GM18909 (cell line): ENCODE measurements at regions not wholly inside any gene's neighbourhood (a gene's known extent, or its start where the extent isn't known, plus 50 kb on each side); places are given as distances from the start of the nearest gene placed in this dataset.
"Not testable (repeated sequence)": the region's sequence is repeated elsewhere in the genome, so short reads cannot be mapped to it uniquely, and the experiment has no call there.

ENCODE experiments used
- ATAC-seq: cut with Tn5 transposase; IDR thresholded peaks from one replicate; pipeline ENCODE4 v1.9.1; 2021; ENCODE audit warnings: mild to moderate bottlenecking; ENCODE audit not compliant: unreplicated experiment, poor library complexity

DNA sequence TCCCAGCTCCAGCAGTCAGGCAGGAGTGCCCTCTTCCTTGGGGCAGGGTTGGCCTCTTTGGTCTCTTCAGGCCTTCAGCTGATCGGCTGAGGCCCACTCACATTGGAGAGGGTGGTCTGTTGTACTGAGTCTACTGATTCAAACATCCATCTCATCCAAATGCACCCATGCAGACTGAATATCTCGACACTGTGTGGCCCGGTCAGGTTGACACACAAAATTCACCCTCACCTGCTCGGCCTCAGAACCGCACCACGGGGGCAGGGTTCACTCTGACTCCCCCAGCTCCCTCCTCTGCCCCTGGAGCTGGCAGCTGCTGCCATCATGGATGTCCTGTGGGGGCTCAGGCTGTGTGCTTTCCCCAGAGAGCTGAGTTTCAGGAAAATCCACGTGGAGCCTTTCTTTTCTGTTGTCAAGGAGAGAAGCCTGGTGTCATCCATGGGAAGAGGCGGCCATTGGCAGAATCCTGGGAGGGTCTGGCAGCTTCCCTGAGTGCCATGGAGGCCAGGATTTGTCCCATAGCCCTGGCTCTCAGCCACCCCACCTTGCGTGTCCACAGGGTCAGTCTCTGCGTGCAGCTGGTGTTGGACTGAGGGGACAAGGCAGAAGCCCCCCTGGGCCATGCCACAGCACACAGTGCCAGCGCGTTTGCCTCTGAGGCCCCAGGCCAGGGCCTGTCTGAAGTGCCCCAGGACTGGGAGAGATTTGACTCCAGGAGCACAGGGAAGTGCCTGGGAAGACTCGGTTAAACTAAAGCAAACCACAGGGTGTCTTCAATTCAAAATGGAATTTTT, 114.1 kb downstream of the ERMARD start:
- no peak for ATAC-seq

- no peak for ATAC-seq
Measured at GRCh38 chr6:169864148-169865020, 113.0 kb downstream of the ERMARD start.

GRCh38 chr6:169863710-169864109, 112.3 kb downstream of the ERMARD start:
- ATAC-seq, result no peak

DNA sequence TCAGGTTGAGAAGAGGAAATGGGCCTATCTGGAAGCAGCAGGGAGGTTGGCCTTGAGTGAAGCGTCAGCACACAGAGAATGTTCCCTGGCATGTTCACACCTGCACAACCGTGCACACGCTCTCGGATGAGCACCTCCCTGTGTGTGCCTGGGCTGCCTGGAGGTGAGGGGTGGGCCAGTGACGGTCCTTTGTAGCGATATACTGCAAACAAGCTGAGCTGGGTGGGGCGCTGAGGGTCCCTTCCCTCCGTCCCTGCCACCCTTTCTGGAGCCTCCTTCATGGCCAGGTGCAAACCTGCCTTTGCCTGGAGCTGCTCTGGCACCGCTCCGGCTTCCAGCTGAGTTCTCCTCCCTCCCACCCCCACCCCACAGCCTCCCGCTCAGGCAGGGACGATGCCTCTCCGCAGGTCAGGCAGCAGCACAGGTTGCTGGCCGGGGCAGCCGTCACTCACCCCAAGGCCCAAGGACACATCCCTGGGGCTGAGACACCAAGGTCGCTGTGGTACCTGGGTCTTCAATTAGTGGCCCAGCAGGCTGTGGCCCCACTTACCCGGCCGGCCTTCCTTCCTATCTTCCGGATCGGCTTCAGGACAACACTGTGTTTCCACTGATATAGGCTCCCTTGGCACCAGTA, 111.6 kb downstream of the ERMARD start:
- no peak for ATAC-seq

- ATAC-seq, result no peak
Measured at GRCh38 chr6:169862043-169862891, 110.8 kb downstream of the ERMARD start.

GRCh38 chr6:169861431-169862042, 110.1 kb downstream of the ERMARD start:
- no peak for ATAC-seq

- no peak for ATAC-seq
Measured at GRCh38 chr6:169859978-169860703, 108.7 kb downstream of the ERMARD start.

DNA sequence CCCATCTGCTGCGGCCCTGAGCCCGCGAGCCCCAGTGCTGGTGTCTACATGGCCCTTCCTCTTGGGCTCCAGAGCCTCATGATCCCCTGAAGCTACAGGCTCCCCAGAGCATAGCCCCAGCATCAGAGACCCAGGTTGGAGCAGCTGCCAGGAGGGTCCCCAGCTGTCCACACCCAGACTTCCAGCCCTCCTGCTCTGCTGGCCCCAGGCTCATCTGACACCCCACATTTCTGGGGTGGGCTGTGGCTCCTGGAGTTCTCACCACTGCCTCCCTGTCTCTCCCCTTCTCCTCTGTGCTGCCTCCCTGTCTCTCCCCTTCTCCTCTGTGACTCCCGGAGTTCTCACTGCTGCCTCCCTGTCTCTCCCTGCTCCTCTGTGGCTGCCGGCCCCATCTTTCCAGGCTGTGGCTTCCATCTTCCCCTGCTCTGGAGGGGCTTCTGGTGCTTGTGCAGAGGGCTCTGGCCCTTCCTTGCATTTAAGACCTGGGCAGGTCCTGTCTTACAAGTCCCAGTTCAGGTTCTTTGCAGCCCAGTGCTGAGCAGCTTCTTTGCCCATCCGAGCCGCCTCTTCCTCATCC, 108.1 kb downstream of the ERMARD start:
- ATAC-seq, result no peak

GRCh38 chr6:169858935-169859351, 107.5 kb downstream of the ERMARD start:
- ATAC-seq, result no peak

DNA sequence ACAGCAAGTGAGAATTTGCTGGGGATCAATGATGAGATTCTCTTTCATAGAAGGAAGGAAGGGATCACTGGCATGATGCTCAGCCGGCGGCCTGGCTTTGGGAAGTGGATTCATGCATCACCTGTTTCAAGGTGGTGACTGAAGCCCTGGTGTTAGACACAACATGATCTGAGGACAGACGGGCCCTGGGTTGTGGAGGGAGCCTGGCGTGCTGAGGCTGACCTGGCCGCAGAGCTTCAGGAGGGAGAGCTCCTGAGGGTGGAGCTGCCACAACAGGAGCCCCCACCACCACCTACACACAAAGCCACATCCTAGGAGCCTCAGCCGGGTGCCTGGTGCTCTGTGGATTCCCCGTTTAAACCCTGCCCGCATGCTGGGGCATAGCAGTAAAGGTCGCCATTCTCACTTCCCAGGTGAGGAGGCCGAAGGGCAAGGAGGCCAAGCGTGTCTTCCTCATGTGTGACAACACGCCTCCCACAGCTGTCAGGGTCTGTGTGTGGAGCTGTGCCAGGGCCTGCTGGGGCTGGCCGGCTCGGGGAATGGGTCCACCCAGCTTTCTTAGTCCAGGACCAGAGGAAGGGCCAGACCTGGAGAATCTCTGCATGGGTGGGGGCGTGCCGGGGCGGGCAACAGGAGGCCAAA, 107.0 kb downstream of the ERMARD start:
- no peak for ATAC-seq

GRCh38 chr6:169857343-169858292, 106.2 kb downstream of the ERMARD start:
- ATAC-seq, result no peak

DNA sequence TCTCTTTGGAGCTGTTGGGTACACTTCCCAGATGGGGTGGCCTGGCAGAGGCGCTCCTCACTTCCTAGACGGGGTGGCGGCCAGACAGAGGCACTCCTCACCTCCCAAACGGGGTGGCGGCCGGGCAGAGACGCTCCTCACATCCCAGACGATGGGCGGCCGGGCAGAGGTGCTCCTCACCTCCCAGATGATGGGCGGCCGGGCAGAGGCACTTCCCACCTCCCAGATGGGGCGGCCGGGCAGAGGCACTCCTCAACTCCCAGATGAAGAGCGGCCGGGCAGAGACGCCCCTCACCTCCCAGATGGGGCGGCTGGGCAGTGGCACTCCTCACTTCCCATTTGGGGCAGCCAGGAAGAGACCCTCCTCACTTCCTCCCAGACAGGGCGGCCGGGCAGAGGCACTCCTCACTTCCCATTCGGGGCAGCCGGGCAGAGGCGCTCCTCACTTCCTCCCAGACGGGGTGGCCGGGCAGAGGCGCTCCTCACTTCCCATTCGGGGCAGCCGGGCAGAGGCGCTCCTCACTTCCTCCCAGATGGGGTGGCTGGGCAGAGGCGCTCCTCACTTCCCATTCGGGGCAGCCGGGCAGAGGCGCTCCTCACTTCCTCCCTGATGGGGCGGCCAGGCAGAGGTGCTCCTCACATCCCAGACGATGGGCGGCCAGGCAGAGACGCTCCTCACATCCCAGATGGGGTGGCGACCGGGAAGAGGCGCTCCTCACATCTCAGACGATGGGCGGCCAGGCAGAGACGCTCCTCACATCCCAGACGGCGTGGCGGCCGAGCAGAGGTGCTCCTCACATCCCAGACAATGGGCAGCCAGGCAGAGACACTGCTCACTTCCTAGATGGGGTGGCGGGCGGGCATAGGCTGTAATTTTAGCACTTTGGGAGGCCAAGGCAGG, 105.3 kb downstream of the ERMARD start:
- not testable (repeated sequence) for ATAC-seq

DNA sequence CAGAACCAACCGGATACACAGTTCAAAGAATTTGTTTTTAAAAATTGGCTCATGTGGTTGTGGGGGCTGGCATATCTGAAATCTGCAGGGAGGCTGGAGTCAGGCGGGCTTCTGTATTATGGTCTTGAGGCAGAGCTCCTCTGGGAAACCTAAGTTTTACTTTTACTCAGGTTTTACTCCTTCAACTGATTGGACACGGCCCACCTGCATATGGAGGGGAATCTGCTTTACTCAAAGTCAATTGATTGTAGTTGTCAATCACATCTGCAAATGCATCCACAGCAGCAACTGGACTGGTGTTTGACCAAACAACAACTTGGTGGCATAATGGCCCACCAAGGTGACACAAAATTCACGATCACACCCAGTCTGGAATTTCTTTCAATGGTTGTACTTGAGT, 103.4 kb downstream of the ERMARD start:
- ATAC-seq, result no peak

DNA sequence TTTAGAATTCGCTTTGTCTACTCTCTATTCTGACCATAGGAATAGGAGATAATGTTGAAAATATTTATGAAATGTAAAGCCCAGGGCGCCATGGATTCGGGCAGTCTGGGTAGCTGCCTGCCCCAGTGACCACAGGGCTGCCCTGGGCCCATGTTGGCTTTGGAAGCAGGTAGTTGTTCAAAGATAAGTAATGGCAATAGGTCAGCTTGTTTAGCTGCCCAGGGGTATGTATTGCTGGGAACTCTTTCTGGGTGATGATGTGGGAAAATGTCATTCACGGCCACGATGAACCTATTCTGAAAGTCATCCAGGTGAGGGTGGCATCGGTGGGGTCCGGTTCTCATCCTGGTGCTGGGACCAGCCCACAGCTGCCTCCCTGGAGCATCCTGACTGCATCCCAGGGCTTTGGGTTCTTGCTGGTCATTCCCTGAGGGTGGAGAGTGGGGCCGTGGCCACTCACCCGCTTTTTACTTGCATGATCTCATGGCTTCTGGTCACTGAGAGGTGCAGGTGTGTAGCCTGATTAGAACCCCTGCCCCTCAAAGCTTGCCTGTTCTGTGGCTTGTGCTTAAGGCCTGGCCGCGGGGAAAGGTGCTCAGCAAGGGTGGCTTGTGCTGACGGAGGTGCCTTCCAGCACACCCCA, 102.8 kb downstream of the ERMARD start:
- no peak for ATAC-seq

DNA sequence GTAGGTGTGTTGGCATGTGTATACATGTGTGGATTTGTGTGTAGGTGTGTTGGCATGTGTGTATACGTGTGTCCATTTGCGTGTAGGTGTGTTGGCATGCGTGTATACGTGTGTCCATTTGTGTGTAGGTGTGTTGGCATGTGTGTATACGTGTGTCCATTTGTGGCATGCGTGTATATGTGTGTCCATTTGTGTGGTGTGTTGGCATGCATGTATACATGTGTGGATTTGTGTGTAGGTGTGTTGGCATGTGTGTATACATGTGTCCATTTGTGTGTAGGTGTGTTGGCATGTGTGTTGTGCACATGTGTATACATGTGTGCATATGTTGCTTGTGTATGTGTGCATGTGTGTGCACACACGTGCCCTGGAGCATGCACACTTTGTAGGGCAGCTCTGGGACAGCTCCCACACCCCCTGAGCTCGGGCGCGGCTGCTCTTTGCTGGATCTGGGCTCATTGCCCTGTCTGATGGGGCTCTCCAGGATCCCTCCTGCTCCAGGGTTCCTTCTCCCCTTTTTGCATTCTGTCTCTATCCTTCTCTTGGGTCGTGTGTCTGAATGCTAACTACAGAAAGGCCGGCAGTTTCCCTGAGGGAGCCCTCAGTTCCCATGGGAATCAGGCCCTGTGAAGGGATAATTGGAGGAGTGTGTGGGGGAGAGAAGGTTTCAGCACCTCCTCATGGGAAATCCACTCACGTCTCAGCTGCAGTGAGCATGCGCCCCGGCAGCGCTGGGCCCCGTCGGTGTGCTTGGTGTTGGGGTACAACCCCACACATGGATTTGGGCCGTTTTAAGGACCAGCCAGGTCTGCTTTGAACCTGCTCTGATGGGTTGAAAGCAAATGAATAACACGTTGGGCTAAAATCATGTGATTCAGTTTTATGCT, 102.0 kb downstream of the ERMARD start:
- ATAC-seq, result no peak
